IgD-negative memory B cell (primary cell): ENCODE measurements at regions not wholly inside any gene's neighbourhood (a gene's known extent, or its start where the extent isn't known, plus 50 kb on each side); places are given as distances from the start of the nearest gene placed in this dataset.
"Not testable (repeated sequence)": the region's sequence is repeated elsewhere in the genome, so short reads cannot be mapped to it uniquely, and the experiment has no call there.

Experiments
- H3K27ac Mint-ChIP-seq, 3 donors: one replicate each; pipeline ENCODE4 v1.8.0; 2020 to 2022; ENCODE audit warnings: mild to moderate bottlenecking in 3 of 3, mixed read lengths in 3 of 3, moderate library complexity in 1 of 3
- H3K27me3 Mint-ChIP-seq: one replicate; pipeline ENCODE4 v1.8.0; 2021; ENCODE audit warnings: mixed read lengths
- H3K36me3 Mint-ChIP-seq: one replicate; pipeline ENCODE4 v1.8.0; 2020; ENCODE audit warnings: mild to moderate bottlenecking, mixed read lengths
- H3K4me1 Mint-ChIP-seq, 3 donors: one replicate each; pipeline ENCODE4 v1.8.0; 2020 to 2022; ENCODE audit warnings: mixed read lengths in 3 of 3, mild to moderate bottlenecking in 1 of 3
- H3K4me3 Mint-ChIP-seq, 4 donors: one replicate each; pipeline ENCODE4 v1.8.0; 2020 to 2022; ENCODE audit warnings: mild to moderate bottlenecking in 4 of 4, mixed read lengths in 4 of 4, moderate library complexity in 3 of 4
- H3K9me3 Mint-ChIP-seq, 3 donors: one replicate each; pipeline ENCODE4 v1.8.0; 2020 to 2021; ENCODE audit warnings: mixed read lengths in 3 of 3, mild to moderate bottlenecking in 1 of 3

GRCh38 chr11:87934182-87934581 is 241.1 kb downstream of the RAB38 start:
- Mint-ChIP-seq H3K4me1 (no peaks in the 10 kb centered on the region), H3K27me3 (no peaks in the 10 kb centered on the region), H3K27ac (no peak overlapping the region), H3K4me3 (no peak overlapping the region), H3K36me3 (no peaks in the 10 kb centered on the region), H3K9me3 (peaks cover 0 to under 1% (median 0%) of the 10 kb centered on the region in 3 donors)

- no peak overlapping the region for H3K27ac Mint-ChIP-seq
- H3K27me3 Mint-ChIP-seq = no peaks in the 10 kb centered on the region
- H3K4me3 Mint-ChIP-seq = no peak overlapping the region
- H3K4me1 Mint-ChIP-seq = no peaks in the 10 kb centered on the region
- peaks cover 0 to 4% (median 0%) of the 10 kb centered on the region in 3 donors for H3K9me3 Mint-ChIP-seq
- H3K36me3 Mint-ChIP-seq = no peaks in the 10 kb centered on the region
Observed at GRCh38 chr11:87926250-87926970, 248.8 kb downstream of the RAB38 start.

- Mint-ChIP-seq H3K27ac (no peak overlapping the region), H3K36me3 (no peaks in the 10 kb centered on the region), H3K4me3 (no peak overlapping the region), H3K27me3 (no peaks in the 10 kb centered on the region), H3K4me1 (no peaks in the 10 kb centered on the region), H3K9me3 (peaks cover 0 to 3% (median 0%) of the 10 kb centered on the region in 3 donors)
Observed at GRCh38 chr11:87924125-87924524, 251.1 kb downstream of the RAB38 start.

GRCh38 chr11:87917111-87917510 is 258.1 kb downstream of the RAB38 start:
- Mint-ChIP-seq H3K4me3 (no peak overlapping the region), H3K27me3 (no peaks in the 10 kb centered on the region), H3K27ac (no peak overlapping the region), H3K4me1 (no peaks in the 10 kb centered on the region), H3K36me3 (no peaks in the 10 kb centered on the region), H3K9me3 (no peaks in the 10 kb centered on the region)

GRCh38 chr11:87909178-87909577 is 266.1 kb downstream of the RAB38 start:
- Mint-ChIP-seq H3K4me3 (no peak overlapping the region), H3K27me3 (no peaks in the 10 kb centered on the region), H3K9me3 (peaks cover 0 to 2% (median 0%) of the 10 kb centered on the region in 3 donors), H3K4me1 (no peaks in the 10 kb centered on the region), H3K27ac (no peak overlapping the region), H3K36me3 (no peaks in the 10 kb centered on the region)

GRCh38 chr11:87908086-87908485 is 267.2 kb downstream of the RAB38 start:
- Mint-ChIP-seq H3K27ac (no peak overlapping the region), H3K36me3 (no peaks in the 10 kb centered on the region), H3K9me3 (peaks cover 0 to 2% (median 0%) of the 10 kb centered on the region in 3 donors), H3K27me3 (no peaks in the 10 kb centered on the region), H3K4me3 (no peak overlapping the region), H3K4me1 (no peaks in the 10 kb centered on the region)

GRCh38 chr11:87903345-87903744 is 271.9 kb downstream of the RAB38 start:
- H3K4me3 Mint-ChIP-seq = no peak overlapping the region
- H3K4me1 Mint-ChIP-seq = no peaks in the 10 kb centered on the region
- H3K36me3 Mint-ChIP-seq = no peaks in the 10 kb centered on the region
- H3K9me3 Mint-ChIP-seq = peaks cover 0 to 2% (median 0%) of the 10 kb centered on the region in 3 donors
- no peaks in the 10 kb centered on the region for H3K27me3 Mint-ChIP-seq
- H3K27ac Mint-ChIP-seq = no peak overlapping the region

- Mint-ChIP-seq H3K4me3 (no peak overlapping the region), H3K27me3 (no peaks in the 10 kb centered on the region), H3K9me3 (peaks cover 0 to 2% (median 2%) of the 10 kb centered on the region in 3 donors), H3K4me1 (no peaks in the 10 kb centered on the region), H3K36me3 (no peaks in the 10 kb centered on the region), H3K27ac (no peak overlapping the region)
Observed at GRCh38 chr11:87901341-87901740, 273.9 kb downstream of the RAB38 start.

GRCh38 chr11:87897921-87898320 is 277.3 kb downstream of the RAB38 start:
- H3K9me3 Mint-ChIP-seq = peaks cover 0 to 2% (median 0%) of the 10 kb centered on the region in 3 donors
- H3K27ac Mint-ChIP-seq = no peak overlapping the region
- H3K36me3 Mint-ChIP-seq = no peaks in the 10 kb centered on the region
- no peaks in the 10 kb centered on the region for H3K27me3 Mint-ChIP-seq
- H3K4me1 Mint-ChIP-seq = no peaks in the 10 kb centered on the region
- no peak overlapping the region for H3K4me3 Mint-ChIP-seq

GRCh38 chr11:87897071-87897470 is 278.2 kb downstream of the RAB38 start:
- H3K27ac Mint-ChIP-seq = no peak overlapping the region
- peaks cover 0 to 2% (median 0%) of the 10 kb centered on the region in 3 donors for H3K9me3 Mint-ChIP-seq
- H3K4me3 Mint-ChIP-seq = no peak overlapping the region

GRCh38 chr11:87894961-87895360 is 280.3 kb downstream of the RAB38 start:
- Mint-ChIP-seq H3K4me1 (no peaks in the 10 kb centered on the region), H3K27ac (no peak overlapping the region), H3K9me3 (peaks cover 0 to 2% (median 0%) of the 10 kb centered on the region in 3 donors), H3K4me3 (no peak overlapping the region), H3K36me3 (no peaks in the 10 kb centered on the region), H3K27me3 (no peaks in the 10 kb centered on the region)

More at GRCh38 chr11:87897071-87897470, 278.2 kb downstream of the RAB38 start:
- Mint-ChIP-seq H3K27me3 (no peaks in the 10 kb centered on the region), H3K36me3 (no peaks in the 10 kb centered on the region), H3K4me1 (no peaks in the 10 kb centered on the region)

- Mint-ChIP-seq H3K27me3 (no peaks in the 10 kb centered on the region), H3K36me3 (no peaks in the 10 kb centered on the region), H3K4me3 (no peak overlapping the region), H3K4me1 (no peaks in the 10 kb centered on the region), H3K27ac (no peak overlapping the region), H3K9me3 (peaks cover 0 to 5% (median 0%) of the 10 kb centered on the region in 3 donors)
Observed at GRCh38 chr11:87892291-87892690, 283.0 kb downstream of the RAB38 start.

- no peaks in the 10 kb centered on the region for H3K4me1 Mint-ChIP-seq
Observed at GRCh38 chr11:87889126-87889525, 286.1 kb downstream of the RAB38 start.

GRCh38 chr11:87885084-87885483 is 290.2 kb downstream of the RAB38 start:
- not testable (repeated sequence) for H3K4me1 Mint-ChIP-seq, H3K27me3 Mint-ChIP-seq, H3K36me3 Mint-ChIP-seq, H3K27ac Mint-ChIP-seq, H3K4me3 Mint-ChIP-seq, H3K9me3 Mint-ChIP-seq

More at GRCh38 chr11:87889126-87889525, 286.1 kb downstream of the RAB38 start:
- no peaks in the 10 kb centered on the region for H3K36me3 Mint-ChIP-seq
- no peaks in the 10 kb centered on the region for H3K27me3 Mint-ChIP-seq
- no peak overlapping the region for H3K27ac Mint-ChIP-seq
- peaks cover 0 to 5% (median 0%) of the 10 kb centered on the region in 3 donors for H3K9me3 Mint-ChIP-seq
- no peak overlapping the region for H3K4me3 Mint-ChIP-seq

GRCh38 chr11:87879118-87879517 is 296.1 kb downstream of the RAB38 start:
- Mint-ChIP-seq H3K27ac (no peak overlapping the region), H3K27me3 (peaks cover 2% of the 10 kb centered on the region), H3K36me3 (no peaks in the 10 kb centered on the region), H3K4me1 (no peaks in the 10 kb centered on the region), H3K4me3 (no peak overlapping the region), H3K9me3 (peaks cover 0 to 2% (median 0%) of the 10 kb centered on the region in 3 donors)

- Mint-ChIP-seq H3K27me3 (peaks cover 2% of the 10 kb centered on the region), H3K36me3 (no peaks in the 10 kb centered on the region), H3K4me1 (no peaks in the 10 kb centered on the region), H3K4me3 (no peak overlapping the region), H3K9me3 (peaks cover 0 to 2% (median 0%) of the 10 kb centered on the region in 3 donors), H3K27ac (no peak overlapping the region)
Observed at GRCh38 chr11:87878373-87878825, 296.8 kb downstream of the RAB38 start.
